Uterus (tissue), 2 donors: ENCODE measurements at regions not wholly inside any gene's neighbourhood (a gene's known extent, or its start where the extent isn't known, plus 50 kb on each side); places are given as distances from the start of the nearest gene placed in this dataset.

Experiments used
- CTCF ChIP-seq, 4 experiments: fragments of 200-600 bp in 2 of 4; fragments of 450-650 bp in 2 of 4; sonication (generic) in 2 of 4; IDR thresholded peaks; one replicate each; pipeline ENCODE4 v1.5.1; 2016 to 2019; ENCODE audit warnings: antibody characterized with exemption in 4 of 4, mild to moderate bottlenecking in 2 of 4, moderate library complexity in 1 of 4
- POLR2A ChIP-seq, 2 donors: fragments of 450-650 bp; IDR thresholded peaks; one replicate each; pipeline ENCODE4 v1.6.1; 2016; ENCODE audit warnings: antibody characterized with exemption in 2 of 2, mild to moderate bottlenecking in 1 of 2, moderate library complexity in 1 of 2

DNA sequence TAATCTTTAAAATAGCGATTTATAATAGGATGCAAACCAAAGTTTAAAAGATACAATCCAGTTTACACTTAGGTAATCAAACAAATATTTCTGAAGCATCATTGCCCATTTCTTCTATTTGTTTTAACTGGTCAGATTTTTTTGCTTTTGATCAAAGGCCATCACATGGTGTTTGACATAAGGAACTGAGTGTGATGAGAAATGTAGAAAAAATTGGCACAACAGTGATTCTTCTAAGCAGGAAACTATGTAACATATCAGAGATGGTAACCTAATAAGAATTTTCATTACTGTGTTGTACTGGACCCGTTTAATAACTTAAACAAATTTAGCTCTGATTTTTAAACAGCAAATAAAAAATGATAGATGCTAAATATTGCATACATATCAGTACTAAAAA lies 644.7 kb upstream of the KLF12 start:
- TF ChIP-seq CTCF (IDR thresholded peaks at IDR 0.05) (no peak), POLR2A (IDR thresholded peaks at IDR 0.05) (no peak)
